Right lobe of liver (tissue), 6 donors: ENCODE measurements at regions not wholly inside any gene's neighbourhood (a gene's known extent, or its start where the extent isn't known, plus 50 kb on each side); places are given as distances from the start of the nearest gene placed in this dataset.
"Not testable (repeated sequence)": the region's sequence is repeated elsewhere in the genome, so short reads cannot be mapped to it uniquely, and the experiment has no call there.

Experiments
- ATAC-seq, 4 donors: fragments of 200-7000 bp; cut with Tn5 transposase; one replicate each; pipeline ENCODE4 v1.9.1; 2020; ENCODE audit warnings: mild to moderate bottlenecking in 4 of 4, moderate library complexity in 4 of 4
- DNase-seq, 3 donors: peaks; one replicate each; pipeline ENCODE4 v3.0.0-alpha.2; 2020
- H3K27ac ChIP-seq, 3 donors: fragments of 200-600 bp; one replicate each; pipeline ENCODE4 v1.8.0; 2022
- H3K27me3 ChIP-seq, 2 donors: fragments of 200-600 bp; one replicate each; pipeline ENCODE4 v1.8.0; 2022
- H3K36me3 ChIP-seq, 4 donors: fragments of 200-600 bp; sonication (generic) in 1 of 4; one replicate each; pipeline versions ENCODE4 v1.5.1 to v1.8.0; 2017 to 2022; ENCODE audit warnings: control low read depth in 1 of 4
- H3K4me1 ChIP-seq, 4 donors: fragments of 200-600 bp; sonication (generic) in 1 of 4; one replicate each; pipeline versions ENCODE4 v1.5.1 to v1.8.0; 2017 to 2022; ENCODE audit warnings: control low read depth in 1 of 4
- H3K4me3 ChIP-seq, 3 donors: fragments of 200-600 bp; one replicate each; pipeline ENCODE4 v1.8.0; 2022
- H3K9me3 ChIP-seq, 4 donors: fragments of 200-600 bp; sonication (generic) in 1 of 4; one replicate each; pipeline versions ENCODE4 v1.5.1 to v1.8.0; 2017 to 2022; ENCODE audit warnings: control low read depth in 1 of 4
- CTCF ChIP-seq, 4 donors: fragments of 200-600 bp in 3 of 4; fragments of 450-650 bp in 1 of 4; IDR thresholded peaks; one replicate each; pipeline versions ENCODE4 v1.5.1 to v1.8.0; 2016 to 2022; ENCODE audit warnings: antibody characterized with exemption in 4 of 4, mild to moderate bottlenecking in 2 of 4
- POLR2A ChIP-seq: fragments of 450-650 bp; IDR thresholded peaks from one replicate; pipeline ENCODE4 v1.6.1; 2017; ENCODE audit warnings: antibody characterized with exemption, mild to moderate bottlenecking
- WGBS: methylation state at CpG from one replicate; pipeline ENCODE4 v1.1.6; 2018; ENCODE audit warnings: low coverage, low lambda C conversion rate; ENCODE audit not compliant: insufficient coverage; ENCODE audit errors: missing lambda C conversion rate; 5-methylcytosine and 5-hydroxymethylcytosine counted together
- intact Hi-C, 2 donors: fragments of 100-400 bp; cut with DNase I; formaldehyde crosslinking; loops; one replicate each; pipeline versions ENCODE4 v1.11.2 to v1.14.1; 2022
- donor health status: DM: no; HTN: yes; CAD: no.
- donor health status: DM: no; HTN: no; CAD: no.
- donor health status: DM: no; HTN: no; CAD: no.
- donor health status: DM: no; HTN: yes; CAD: no.
- donor health status: DM: no; HTN: yes; CAD: no.

GRCh38 chr13:62167650-62168172 is 752.1 kb upstream of the PCDH20 start:
- Histone ChIP-seq H3K27ac (no peak overlapping the region), H3K4me1 (no peaks in the 10 kb centered on the region), H3K27me3 (no peaks in the 10 kb centered on the region), H3K4me3 (no peak overlapping the region), H3K9me3 (no peaks in the 10 kb centered on the region), H3K36me3 (no peaks in the 10 kb centered on the region)
- intact Hi-C loops = no loop called here
- peak in 1 of 4 donors; percentile 37 for ATAC-seq
- no peak for DNase-seq
- 49% methylated on average over 3 of the region's 12 CpGs for WGBS
- TF ChIP-seq CTCF (IDR thresholded peaks at IDR 0.05) = no peak
- TF ChIP-seq POLR2A = no peak

- Histone ChIP-seq H3K27me3 (no peaks in the 10 kb centered on the region), H3K4me1 (no peaks in the 10 kb centered on the region), H3K27ac (no peak overlapping the region), H3K4me3 (no peak overlapping the region), H3K9me3 (no peaks in the 10 kb centered on the region), H3K36me3 (no peaks in the 10 kb centered on the region)
- WGBS = 54% methylated on average over 2 of the region's 2 CpGs
- TF ChIP-seq POLR2A (no peak), CTCF (IDR thresholded peaks at IDR 0.05) (no peak)
- intact Hi-C loops = no loop called here
- no peak for DNase-seq
- no peak for ATAC-seq
Observed at GRCh38 chr13:62162860-62163259, 747.2 kb upstream of the PCDH20 start.

- no peak for TF ChIP-seq POLR2A
- TF ChIP-seq CTCF (IDR thresholded peaks at IDR 0.05) = no peak
- ATAC-seq (no peak), DNase-seq (no peak)
- no peaks in the 10 kb centered on the region for H3K36me3 ChIP-seq
- 70% methylated on average over 3 of the region's 3 CpGs for WGBS
- no peaks in the 10 kb centered on the region for H3K27me3 ChIP-seq
- no peaks in the 10 kb centered on the region for H3K9me3 ChIP-seq
- no peaks in the 10 kb centered on the region for H3K4me1 ChIP-seq
- intact Hi-C loops = no loop called here
- H3K27ac ChIP-seq = no peak overlapping the region
- H3K4me3 ChIP-seq = no peak overlapping the region
Observed at GRCh38 chr13:62158520-62158919, 742.9 kb upstream of the PCDH20 start.

GRCh38 chr13:62151724-62152123 is 736.1 kb upstream of the PCDH20 start:
- DNase-seq, H3K36me3 ChIP-seq, H3K4me3 ChIP-seq, H3K27ac ChIP-seq, ATAC-seq, intact Hi-C loops, H3K9me3 ChIP-seq, H3K27me3 ChIP-seq, H3K4me1 ChIP-seq: not testable (repeated sequence)
- 60% methylated on average over 1 of the region's 2 CpGs for WGBS

- intact Hi-C loops = no loop called here
- no peaks in the 10 kb centered on the region for H3K9me3 ChIP-seq
- WGBS = 31% methylated on average over 3 of the region's 3 CpGs
- no peaks in the 10 kb centered on the region for H3K36me3 ChIP-seq
- no peak for ATAC-seq
- H3K4me3 ChIP-seq = no peak overlapping the region
- H3K4me1 ChIP-seq = no peaks in the 10 kb centered on the region
- no peak for DNase-seq
- no peak overlapping the region for H3K27ac ChIP-seq
- TF ChIP-seq CTCF (IDR thresholded peaks at IDR 0.05) (no peak), POLR2A (no peak)
- H3K27me3 ChIP-seq = no peaks in the 10 kb centered on the region
Observed at GRCh38 chr13:62142048-62142447, 726.4 kb upstream of the PCDH20 start.
